Mesendoderm (in vitro differentiated cells): ENCODE measurements at regions not wholly inside any gene's neighbourhood (a gene's known extent, or its start where the extent isn't known, plus 50 kb on each side); places are given as distances from the start of the nearest gene placed in this dataset.

ENCODE experiments used
- DNase-seq: peaks from one replicate; pipeline ENCODE4 v3.0.0; 2013
- H2AK5ac ChIP-seq: 2 replicates; pipeline ENCODE4 v1.6.1; 2013; ENCODE audit warnings: low read length, inconsistent platforms
- H2BK120ac ChIP-seq: 2 replicates; pipeline ENCODE4 v1.6.1; 2013; ENCODE audit warnings: low read depth, mild to moderate bottlenecking, low read length, moderate library complexity, mixed read lengths
- H2BK15ac ChIP-seq: replicated peaks from 2 replicates; pipeline ENCODE4 v1.6.1; 2013; ENCODE audit warnings: low read depth, mild to moderate bottlenecking, moderate library complexity
- H2BK5ac ChIP-seq: 2 replicates; pipeline ENCODE4 v1.6.1; 2013; ENCODE audit warnings: low read length, inconsistent platforms
- H3K18ac ChIP-seq: 2 replicates; pipeline ENCODE4 v1.6.1; 2013; ENCODE audit warnings: mild to moderate bottlenecking, low read length, mixed read lengths
- H3K23ac ChIP-seq: one replicate; pipeline ENCODE4 v1.6.1; 2013; ENCODE audit warnings: low read length
- H3K27ac ChIP-seq: 2 replicates; pipeline ENCODE4 v1.5.1; 2013; ENCODE audit warnings: low read depth, mild to moderate bottlenecking, inconsistent platforms, low read length, moderate library complexity
- H3K27me3 ChIP-seq: 2 replicates; pipeline ENCODE4 v1.6.1; 2013; ENCODE audit warnings: low read length, control low read depth, mild to moderate bottlenecking, inconsistent platforms; ENCODE audit not compliant: insufficient read depth, poor library complexity
- H3K36me3 ChIP-seq: 2 replicates; pipeline ENCODE4 v1.6.1; 2013; ENCODE audit warnings: low read length, inconsistent platforms; ENCODE audit not compliant: control insufficient read depth, insufficient read depth
- H3K4ac ChIP-seq: one replicate; pipeline ENCODE4 v1.6.1; 2013; ENCODE audit warnings: low read depth, mild to moderate bottlenecking, low read length, moderate library complexity
- H3K4me1 ChIP-seq: 2 replicates; pipeline ENCODE4 v1.6.1; 2013; ENCODE audit warnings: low read depth, low read length, inconsistent platforms; ENCODE audit not compliant: control insufficient read depth
- H3K4me2 ChIP-seq: 2 replicates; pipeline ENCODE4 v1.6.1; 2013; ENCODE audit warnings: low read length
- H3K4me3 ChIP-seq: 2 replicates; pipeline ENCODE4 v1.5.1; 2013; ENCODE audit warnings: mild to moderate bottlenecking, low read length
- H3K56ac ChIP-seq: one replicate; pipeline ENCODE4 v1.6.1; 2013; ENCODE audit warnings: low read length
- H3K79me1 ChIP-seq: 2 replicates; pipeline ENCODE4 v1.6.1; 2013; ENCODE audit warnings: low read length, inconsistent platforms
- H3K79me2 ChIP-seq: 2 replicates; pipeline ENCODE4 v1.6.1; 2013; ENCODE audit warnings: mild to moderate bottlenecking, low read length; ENCODE audit not compliant: control insufficient read depth, insufficient read depth
- H3K9ac ChIP-seq: 2 replicates; pipeline ENCODE4 v1.6.1; 2013; ENCODE audit warnings: low read length, inconsistent platforms
- H4K5ac ChIP-seq: one replicate; pipeline ENCODE4 v1.6.1; 2013; ENCODE audit warnings: low read length
- H4K8ac ChIP-seq: one replicate; pipeline ENCODE4 v1.6.1; 2013; ENCODE audit warnings: low read depth, mild to moderate bottlenecking, control low read depth, low read length, moderate library complexity
- WGBS: extraction: QIAGEN DNeasy Blood & Tissue Kit; methylation state at CpG from one replicate; pipeline ENCODE4 v1.1.7; 2013; ENCODE audit warnings: low lambda C conversion rate, missing lambda C conversion rate; ENCODE audit not compliant: insufficient coverage; ENCODE audit errors: extremely low coverage; 5-methylcytosine and 5-hydroxymethylcytosine counted together

DNA sequence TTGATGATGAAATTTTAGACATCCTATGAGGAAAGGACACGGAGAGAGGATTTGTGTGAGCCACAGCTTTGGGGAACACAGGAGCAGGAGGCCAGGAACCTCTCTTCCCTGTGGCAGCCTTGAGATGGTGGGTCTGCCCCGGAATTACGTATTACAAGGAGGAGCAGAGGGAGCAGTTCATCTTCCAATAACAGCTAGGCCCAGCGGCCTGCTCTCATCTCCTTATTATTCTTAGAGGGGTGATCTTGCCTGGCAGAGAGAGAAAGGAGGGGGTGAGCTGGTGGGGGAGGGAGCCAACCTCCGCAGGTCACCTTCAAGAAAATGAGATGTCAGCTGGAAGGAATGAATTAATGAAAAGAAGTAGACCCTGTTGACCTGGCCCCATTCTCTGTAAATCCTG is 305.8 kb downstream of the LRFN2 start:
- Histone ChIP-seq H2AK5ac (no peak overlapping the region), H3K79me1 (no peaks in the 10 kb centered on the region), H2BK120ac (no peak overlapping the region), H3K79me2 (no peaks in the 10 kb centered on the region), H3K18ac (no peak overlapping the region), H2BK15ac (no peak overlapping the region), H4K8ac (no peak overlapping the region), H3K56ac (no peak overlapping the region), H3K23ac (no peak overlapping the region), H3K4me1 (peaks cover 6% of the 10 kb centered on the region), H4K5ac (no peak overlapping the region), H3K4ac (no peak overlapping the region), H3K27me3 (no peaks in the 10 kb centered on the region), H3K9ac (no peak overlapping the region), H3K4me3 (no peak overlapping the region), H3K4me2 (no peak overlapping the region), H3K36me3 (no peaks in the 10 kb centered on the region), H2BK5ac (no peak overlapping the region), H3K27ac (no peak overlapping the region)
- DNase-seq: no peak
- no CpG with 5 or more reads among the region's 5 CpGs for WGBS

GRCh38 chr6:40280231-40280630 is 306.9 kb downstream of the LRFN2 start:
- Histone ChIP-seq H3K4me1 (peaks cover under 1% of the 10 kb centered on the region), H3K4ac (no peak overlapping the region), H3K18ac (no peak overlapping the region), H3K79me2 (no peaks in the 10 kb centered on the region), H4K5ac (no peak overlapping the region), H2BK15ac (no peak overlapping the region), H3K27me3 (no peaks in the 10 kb centered on the region), H2BK120ac (no peak overlapping the region), H3K79me1 (no peaks in the 10 kb centered on the region), H2BK5ac (no peak overlapping the region), H3K9ac (no peak overlapping the region), H3K4me2 (no peak overlapping the region), H3K27ac (no peak overlapping the region), H3K23ac (no peak overlapping the region), H4K8ac (no peak overlapping the region), H3K4me3 (no peak overlapping the region), H3K36me3 (no peaks in the 10 kb centered on the region), H2AK5ac (no peak overlapping the region), H3K56ac (no peak overlapping the region)
- WGBS: no CpG with 5 or more reads among the region's 3 CpGs
- DNase-seq: no peak

DNA sequence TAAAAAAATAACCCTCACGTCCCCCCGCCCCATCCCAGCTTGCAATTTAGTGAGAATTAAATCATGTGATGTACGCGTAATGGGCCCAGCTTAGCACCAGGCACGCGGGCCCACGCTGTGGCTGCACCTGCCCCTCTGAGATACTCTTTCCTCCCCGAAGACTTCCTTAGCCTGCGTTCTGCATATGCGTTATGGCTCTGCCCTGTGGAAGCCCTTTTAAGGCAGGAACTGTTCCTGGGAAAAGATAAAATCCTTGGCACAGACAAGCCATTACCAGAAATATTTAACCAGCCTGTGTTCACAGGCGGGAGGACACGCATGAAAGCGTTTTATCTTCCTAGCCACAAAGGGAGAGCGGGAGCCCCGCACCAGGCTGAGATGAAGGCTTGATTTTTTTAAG is 311.0 kb downstream of the LRFN2 start:
- no peak for DNase-seq
- H3K4me2 ChIP-seq: no peak overlapping the region
- H3K4me1 ChIP-seq: peaks cover 3% of the 10 kb centered on the region
- H3K27me3 ChIP-seq: no peaks in the 10 kb centered on the region
- no peak overlapping the region for H3K4ac ChIP-seq
- H3K79me2 ChIP-seq: no peaks in the 10 kb centered on the region
- no peaks in the 10 kb centered on the region for H3K79me1 ChIP-seq
- H3K56ac ChIP-seq: no peak overlapping the region
- H3K9ac ChIP-seq: no peak overlapping the region
- no peak overlapping the region for H4K5ac ChIP-seq
- no peak overlapping the region for H3K27ac ChIP-seq
- H4K8ac ChIP-seq: no peak overlapping the region
- no peak overlapping the region for H2BK5ac ChIP-seq
- no peak overlapping the region for H2BK15ac ChIP-seq
- H3K36me3 ChIP-seq: no peaks in the 10 kb centered on the region
- H2BK120ac ChIP-seq: no peak overlapping the region
- H3K23ac ChIP-seq: no peak overlapping the region
- H3K4me3 ChIP-seq: no peak overlapping the region
- no CpG with 5 or more reads among the region's 15 CpGs for WGBS
- H3K18ac ChIP-seq: no peak overlapping the region
- no peak overlapping the region for H2AK5ac ChIP-seq

DNA sequence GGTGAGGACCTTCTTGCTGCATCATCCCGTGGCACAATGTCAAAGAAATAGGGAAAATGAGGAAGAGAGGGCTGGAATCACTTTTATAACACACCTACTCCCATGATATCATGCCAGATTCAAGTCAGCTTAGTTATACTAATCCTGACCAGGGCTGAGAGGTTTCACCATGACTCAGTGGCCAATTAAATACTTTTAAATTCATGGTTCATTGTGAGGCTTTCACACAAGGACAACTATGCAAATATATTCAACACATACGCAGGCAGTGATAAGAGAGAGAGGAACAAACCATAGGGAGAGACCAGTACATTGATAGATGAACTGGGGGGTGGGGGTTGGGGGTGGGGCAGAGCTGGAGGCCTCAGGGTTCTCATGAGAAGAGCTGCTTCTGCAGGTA is 313.1 kb downstream of the LRFN2 start:
- no CpG with 5 or more reads among the region's 2 CpGs for WGBS

DNA sequence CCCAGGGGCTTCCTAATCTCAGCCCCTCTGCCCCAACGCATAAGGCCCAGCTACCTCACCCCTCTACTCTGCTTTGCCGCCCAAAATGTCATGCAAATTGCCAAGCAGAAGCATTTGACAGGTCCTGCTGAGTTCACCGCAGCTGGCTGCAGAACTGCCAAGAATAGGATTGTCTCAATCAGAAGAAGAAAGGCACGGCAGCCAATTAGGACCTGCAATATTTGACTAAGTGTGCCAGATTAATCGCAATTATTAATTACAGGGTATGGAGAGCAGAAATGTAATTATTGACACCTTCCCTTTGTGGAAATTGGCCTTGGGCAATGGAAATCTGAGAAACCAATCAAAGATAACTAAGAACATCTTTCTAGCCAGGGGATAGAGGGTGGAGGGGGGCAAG is 318.6 kb downstream of the LRFN2 start:
- Histone ChIP-seq H4K8ac (no peak overlapping the region), H3K4ac (no peak overlapping the region), H3K4me3 (no peak overlapping the region), H3K27ac (no peak overlapping the region), H3K18ac (no peak overlapping the region), H3K27me3 (no peaks in the 10 kb centered on the region), H4K5ac (no peak overlapping the region), H3K4me1 (peaks cover 29% of the 10 kb centered on the region), H2BK15ac (no peak overlapping the region), H2BK5ac (no peak overlapping the region), H3K23ac (no peak overlapping the region), H3K79me1 (no peaks in the 10 kb centered on the region), H3K4me2 (no peak overlapping the region), H3K9ac (no peak overlapping the region), H3K79me2 (no peaks in the 10 kb centered on the region), H2AK5ac (no peak overlapping the region), H3K56ac (no peak overlapping the region), H2BK120ac (no peak overlapping the region), H3K36me3 (no peaks in the 10 kb centered on the region)
- DNase-seq: no peak
- no CpG with 5 or more reads among the region's 5 CpGs for WGBS

More for the DNA sequence above, 313.1 kb downstream of the LRFN2 start:
- H3K79me1 ChIP-seq: no peaks in the 10 kb centered on the region
- no peak for DNase-seq
- H4K8ac ChIP-seq: no peak overlapping the region
- no peak overlapping the region for H3K27ac ChIP-seq
- H2AK5ac ChIP-seq: no peak overlapping the region
- H3K4me3 ChIP-seq: no peak overlapping the region
- no peak overlapping the region for H3K23ac ChIP-seq
- no peaks in the 10 kb centered on the region for H3K36me3 ChIP-seq
- H3K56ac ChIP-seq: no peak overlapping the region
- H3K79me2 ChIP-seq: no peaks in the 10 kb centered on the region
- no peak overlapping the region for H4K5ac ChIP-seq
- H3K4me2 ChIP-seq: no peak overlapping the region
- H2BK120ac ChIP-seq: no peak overlapping the region
- H3K18ac ChIP-seq: no peak overlapping the region
- H3K4me1 ChIP-seq: peaks cover 8% of the 10 kb centered on the region
- H2BK15ac ChIP-seq: no peak overlapping the region
- no peak overlapping the region for H2BK5ac ChIP-seq
- no peak overlapping the region for H3K9ac ChIP-seq
- no peak overlapping the region for H3K4ac ChIP-seq
- H3K27me3 ChIP-seq: no peaks in the 10 kb centered on the region

DNA sequence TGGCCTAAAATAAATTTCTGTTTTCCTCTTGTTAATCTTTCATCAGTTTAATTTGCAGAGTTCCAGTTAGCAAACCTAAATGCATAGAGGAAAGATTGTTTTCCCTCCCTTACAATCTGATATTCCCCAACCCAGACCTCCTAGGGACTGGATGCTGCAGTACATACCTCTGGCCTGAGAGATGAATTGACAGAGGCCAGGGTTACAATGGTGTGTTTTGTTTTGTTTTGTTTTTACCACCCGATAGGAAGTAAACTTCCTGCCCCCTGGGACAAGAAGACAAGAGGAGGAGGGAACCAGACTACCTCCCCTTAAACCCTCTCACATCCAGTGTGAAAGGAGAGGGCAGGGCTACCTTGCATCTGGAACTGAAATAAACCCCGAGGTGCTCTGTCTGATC is 319.0 kb downstream of the LRFN2 start:
- H3K79me2 ChIP-seq: no peaks in the 10 kb centered on the region
- H3K4me2 ChIP-seq: no peak overlapping the region
- no peak overlapping the region for H4K5ac ChIP-seq
- H3K9ac ChIP-seq: no peak overlapping the region
- no peak overlapping the region for H2BK15ac ChIP-seq
- DNase-seq: peak; percentile 41
- no peak overlapping the region for H3K18ac ChIP-seq
- H4K8ac ChIP-seq: no peak overlapping the region
- no peaks in the 10 kb centered on the region for H3K27me3 ChIP-seq
- H2BK5ac ChIP-seq: no peak overlapping the region
- H3K36me3 ChIP-seq: no peaks in the 10 kb centered on the region
- H3K79me1 ChIP-seq: no peaks in the 10 kb centered on the region
- no peak overlapping the region for H3K27ac ChIP-seq
- H2BK120ac ChIP-seq: no peak overlapping the region
- H3K23ac ChIP-seq: no peak overlapping the region
- H3K4me3 ChIP-seq: no peak overlapping the region
- H3K56ac ChIP-seq: no peak overlapping the region
- peaks cover 29% of the 10 kb centered on the region for H3K4me1 ChIP-seq
- no CpG with 5 or more reads among the region's 2 CpGs for WGBS
- H3K4ac ChIP-seq: no peak overlapping the region
- no peak overlapping the region for H2AK5ac ChIP-seq
